ENCODE measurements at regions not wholly inside any gene's neighbourhood (a gene's known extent, or its start where the extent isn't known, plus 50 kb on each side); places are given as distances from the start of the nearest gene placed in this dataset.

GRCh38 chr2:146278881-146279280 is 1565.9 kb upstream of the ACVR2A start:
- no peaks in the 10 kb centered on the region for H3K4me1 Mint-ChIP-seq (ENCODE audit: unreplicated experiment)

DNA sequence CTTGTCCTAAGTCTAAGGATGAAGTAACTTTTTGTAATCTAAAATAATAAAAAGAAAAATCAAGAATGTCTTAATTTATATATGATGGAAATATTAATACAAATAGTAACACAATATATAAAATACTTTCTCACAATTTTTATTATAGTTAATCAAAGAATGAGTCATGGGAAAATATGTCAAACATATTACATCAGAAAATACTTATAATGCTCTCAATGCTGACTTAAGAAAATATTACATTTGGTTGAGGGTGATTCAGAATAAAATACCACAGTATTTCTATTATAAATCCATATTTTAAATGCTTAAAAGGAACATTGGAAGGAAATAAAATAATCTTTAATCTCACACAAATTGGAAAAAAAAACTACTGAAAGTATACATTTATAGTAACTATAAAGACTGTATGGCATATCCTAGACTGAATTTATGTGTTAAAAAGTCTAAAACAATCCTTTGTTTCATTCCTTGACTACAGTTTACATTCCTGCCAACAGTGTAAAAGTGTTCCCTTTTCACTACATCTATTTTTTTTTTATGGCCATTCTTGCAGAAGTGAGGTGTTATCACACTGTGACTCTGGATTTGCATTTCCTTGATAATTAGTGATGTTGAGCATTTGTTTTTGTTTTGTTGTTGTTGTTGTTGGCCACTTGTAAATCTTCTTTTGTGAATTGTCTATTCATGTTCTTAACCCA is 1573.5 kb upstream of the ACVR2A start:
- peak overlapping the region; percentile 92 for H3K27ac Mint-ChIP-seq (ENCODE audit: unreplicated experiment)
- H3K27me3 Mint-ChIP-seq (ENCODE audit: unreplicated experiment): no peaks in the 10 kb centered on the region
- peaks cover 3% of the 10 kb centered on the region for H3K36me3 Mint-ChIP-seq (ENCODE audit: unreplicated experiment)
- peaks cover 39% of the 10 kb centered on the region for H3K4me1 Mint-ChIP-seq (ENCODE audit: unreplicated experiment)
- DNase-seq (ENCODE audit: extremely low spot score, unreplicated experiment): no peak
- H3K9me3 Mint-ChIP-seq (ENCODE audit: unreplicated experiment): no peaks in the 10 kb centered on the region
- TF ChIP-seq, protein P1, sequence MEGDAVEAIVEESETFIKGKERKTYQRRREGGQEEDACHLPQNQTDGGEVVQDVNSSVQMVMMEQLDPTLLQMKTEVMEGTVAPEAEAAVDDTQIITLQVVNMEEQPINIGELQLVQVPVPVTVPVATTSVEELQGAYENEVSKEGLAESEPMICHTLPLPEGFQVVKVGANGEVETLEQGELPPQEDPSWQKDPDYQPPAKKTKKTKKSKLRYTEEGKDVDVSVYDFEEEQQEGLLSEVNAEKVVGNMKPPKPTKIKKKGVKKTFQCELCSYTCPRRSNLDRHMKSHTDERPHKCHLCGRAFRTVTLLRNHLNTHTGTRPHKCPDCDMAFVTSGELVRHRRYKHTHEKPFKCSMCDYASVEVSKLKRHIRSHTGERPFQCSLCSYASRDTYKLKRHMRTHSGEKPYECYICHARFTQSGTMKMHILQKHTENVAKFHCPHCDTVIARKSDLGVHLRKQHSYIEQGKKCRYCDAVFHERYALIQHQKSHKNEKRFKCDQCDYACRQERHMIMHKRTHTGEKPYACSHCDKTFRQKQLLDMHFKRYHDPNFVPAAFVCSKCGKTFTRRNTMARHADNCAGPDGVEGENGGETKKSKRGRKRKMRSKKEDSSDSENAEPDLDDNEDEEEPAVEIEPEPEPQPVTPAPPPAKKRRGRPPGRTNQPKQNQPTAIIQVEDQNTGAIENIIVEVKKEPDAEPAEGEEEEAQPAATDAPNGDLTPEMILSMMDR (IDR thresholded peaks at IDR 0.05): no peak
- H3K4me3 Mint-ChIP-seq (ENCODE audit: unreplicated experiment): no peak overlapping the region

More at GRCh38 chr2:146278881-146279280, 1565.9 kb upstream of the ACVR2A start:
- H3K27me3 Mint-ChIP-seq (ENCODE audit: unreplicated experiment): no peaks in the 10 kb centered on the region
- TF ChIP-seq, protein P1 (IDR thresholded peaks at IDR 0.05): no peak
- no peak overlapping the region for H3K4me3 Mint-ChIP-seq (ENCODE audit: unreplicated experiment)
- H3K36me3 Mint-ChIP-seq (ENCODE audit: unreplicated experiment): no peaks in the 10 kb centered on the region
- H3K27ac Mint-ChIP-seq (ENCODE audit: unreplicated experiment): no peak overlapping the region
- H3K9me3 Mint-ChIP-seq (ENCODE audit: unreplicated experiment): no peaks in the 10 kb centered on the region
- no peak for DNase-seq (ENCODE audit: extremely low spot score, unreplicated experiment)

- Mint-ChIP-seq H3K9me3 (ENCODE audit: unreplicated experiment) (no peaks in the 10 kb centered on the region), H3K4me1 (ENCODE audit: unreplicated experiment) (peaks cover 39% of the 10 kb centered on the region), H3K27me3 (ENCODE audit: unreplicated experiment) (no peaks in the 10 kb centered on the region), H3K27ac (ENCODE audit: unreplicated experiment) (peak overlapping the region; percentile 92), H3K36me3 (ENCODE audit: unreplicated experiment) (peaks cover 3% of the 10 kb centered on the region), H3K4me3 (ENCODE audit: unreplicated experiment) (no peak overlapping the region)
- TF ChIP-seq, protein P1 (IDR thresholded peaks at IDR 0.05): no peak
- DNase-seq (ENCODE audit: extremely low spot score, unreplicated experiment): no peak
These were observed 1574.2 kb upstream of the ACVR2A start for GRCh38 chr2:146270618-146271017.

GRCh38 chr2:146267093-146267492 is 1577.7 kb upstream of the ACVR2A start:
- Mint-ChIP-seq H3K27me3 (ENCODE audit: unreplicated experiment) (no peaks in the 10 kb centered on the region), H3K27ac (ENCODE audit: unreplicated experiment) (peak overlapping the region; percentile 82), H3K4me1 (ENCODE audit: unreplicated experiment) (peaks cover 38% of the 10 kb centered on the region), H3K36me3 (ENCODE audit: unreplicated experiment) (no peaks in the 10 kb centered on the region), H3K9me3 (ENCODE audit: unreplicated experiment) (no peaks in the 10 kb centered on the region), H3K4me3 (ENCODE audit: unreplicated experiment) (no peak overlapping the region)
- no peak for DNase-seq (ENCODE audit: extremely low spot score, unreplicated experiment)
- TF ChIP-seq, protein P1 (IDR thresholded peaks at IDR 0.05): no peak

GRCh38 chr2:146265656-146266055 is 1579.2 kb upstream of the ACVR2A start:
- Mint-ChIP-seq H3K4me1 (ENCODE audit: unreplicated experiment) (peaks cover 28% of the 10 kb centered on the region), H3K4me3 (ENCODE audit: unreplicated experiment) (no peak overlapping the region), H3K36me3 (ENCODE audit: unreplicated experiment) (no peaks in the 10 kb centered on the region), H3K9me3 (ENCODE audit: unreplicated experiment) (no peaks in the 10 kb centered on the region), H3K27me3 (ENCODE audit: unreplicated experiment) (no peaks in the 10 kb centered on the region), H3K27ac (ENCODE audit: unreplicated experiment) (no peak overlapping the region)
- no peak for DNase-seq (ENCODE audit: extremely low spot score, unreplicated experiment)
- TF ChIP-seq, protein P1 (IDR thresholded peaks at IDR 0.05): no peak

All from osteocyte (in vitro differentiated cells).